GM19467 (cell line): ENCODE measurements at regions not wholly inside any gene's neighbourhood (a gene's known extent, or its start where the extent isn't known, plus 50 kb on each side); places are given as distances from the start of the nearest gene placed in this dataset.
"Not testable (repeated sequence)": the region's sequence is repeated elsewhere in the genome, so short reads cannot be mapped to it uniquely, and the experiment has no call there.

Source experiments
- ATAC-seq: cut with Tn5 transposase; IDR thresholded peaks from one replicate; pipeline ENCODE4 v1.9.1; 2021; ENCODE audit warnings: mild to moderate bottlenecking, moderate library complexity; ENCODE audit not compliant: unreplicated experiment

DNA sequence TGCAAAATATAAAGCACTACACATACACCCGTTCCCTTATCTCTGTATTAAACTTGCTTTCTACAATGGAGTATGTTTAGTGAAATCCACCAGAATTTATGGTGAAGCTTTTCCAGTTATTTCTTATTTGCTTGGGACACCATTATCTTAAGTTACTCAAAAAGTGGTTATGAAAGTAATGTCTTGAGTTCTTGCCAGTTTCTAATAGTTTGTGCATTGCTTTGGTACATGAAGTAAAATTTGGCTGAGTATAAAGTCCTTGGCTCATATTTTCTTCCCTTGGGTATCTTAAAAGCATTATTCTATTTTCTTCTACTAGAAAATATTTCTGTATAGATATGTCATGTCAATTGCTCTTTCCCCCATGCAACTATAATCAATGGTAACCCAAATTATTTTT lies 85.2 kb downstream of the POLR1F start:
- ATAC-seq: no peak

DNA sequence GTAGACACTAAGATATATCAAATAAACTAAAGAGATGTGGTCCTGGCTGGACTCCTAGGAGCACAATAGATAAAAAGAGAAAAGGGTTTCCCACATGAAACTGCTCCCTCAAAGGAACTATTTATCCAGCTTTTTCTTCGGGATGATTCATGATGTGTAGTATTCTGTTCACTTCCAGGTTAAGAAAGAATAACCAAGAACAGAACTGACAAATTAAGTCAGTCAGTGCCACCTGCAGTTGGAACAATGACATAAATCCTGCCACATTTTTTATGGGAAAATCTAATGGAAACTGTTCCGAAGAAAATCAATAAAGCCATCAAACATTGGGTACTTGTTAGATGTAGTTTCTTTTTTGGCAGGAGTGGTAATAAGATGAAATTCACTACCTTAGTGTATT lies 87.1 kb downstream of the POLR1F start:
- ATAC-seq: no peak

DNA sequence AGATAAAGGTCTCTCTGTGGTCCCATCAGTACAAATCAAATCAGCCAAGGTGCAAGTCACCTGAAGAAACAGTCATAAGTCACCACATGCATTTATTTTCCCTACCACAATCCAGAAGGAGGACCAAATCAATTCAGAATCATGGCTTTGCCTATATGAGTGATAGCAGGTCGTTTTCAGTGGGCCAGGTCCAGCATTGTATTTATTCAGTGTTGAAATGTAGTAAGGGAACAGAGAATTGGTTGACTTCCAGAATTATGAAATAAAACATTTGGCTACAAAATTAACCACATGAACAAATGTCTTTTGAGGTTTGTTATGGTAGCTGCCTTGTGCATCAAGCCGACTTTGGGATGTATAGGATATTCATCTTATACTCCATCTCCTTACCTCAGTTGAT lies 88.4 kb downstream of the POLR1F start:
- no peak for ATAC-seq

DNA sequence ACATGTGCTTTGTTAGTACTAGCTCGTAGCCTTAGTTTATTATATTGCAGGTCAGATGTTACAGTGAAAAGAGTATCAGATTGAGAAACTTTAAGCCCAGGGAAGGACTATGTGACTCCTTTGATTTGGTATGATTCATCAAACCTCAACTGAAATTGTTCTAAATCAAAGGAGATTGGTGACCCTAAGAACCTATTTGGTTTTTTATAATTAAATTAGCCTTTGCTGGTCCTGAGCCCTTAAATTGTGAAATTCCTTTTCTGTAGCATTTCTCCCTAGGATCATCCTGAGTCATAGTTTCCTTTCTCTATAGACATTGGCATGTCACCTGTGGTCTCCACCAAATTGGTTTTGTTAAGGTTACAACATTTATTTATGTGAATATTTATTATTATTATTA lies 89.7 kb downstream of the POLR1F start:
- no peak for ATAC-seq

DNA sequence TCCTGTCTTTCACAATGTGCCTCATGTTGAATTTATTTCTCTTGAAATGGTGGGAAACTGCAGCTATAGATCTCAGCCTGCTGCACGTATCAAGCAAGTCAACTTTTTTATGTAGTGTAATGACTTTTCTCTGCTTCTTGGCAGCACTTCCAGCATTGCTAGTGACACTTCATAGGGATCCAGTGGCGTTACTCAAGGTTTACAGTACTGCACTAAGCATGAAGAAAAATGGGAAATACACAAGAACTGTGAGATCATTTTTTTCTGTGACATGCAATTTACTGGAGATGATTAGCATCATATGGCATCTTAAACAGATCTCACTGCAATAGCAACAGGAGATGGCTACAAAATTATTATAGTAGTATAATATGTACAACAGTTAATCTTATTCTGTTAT lies 90.9 kb downstream of the POLR1F start:
- ATAC-seq: no peak

DNA sequence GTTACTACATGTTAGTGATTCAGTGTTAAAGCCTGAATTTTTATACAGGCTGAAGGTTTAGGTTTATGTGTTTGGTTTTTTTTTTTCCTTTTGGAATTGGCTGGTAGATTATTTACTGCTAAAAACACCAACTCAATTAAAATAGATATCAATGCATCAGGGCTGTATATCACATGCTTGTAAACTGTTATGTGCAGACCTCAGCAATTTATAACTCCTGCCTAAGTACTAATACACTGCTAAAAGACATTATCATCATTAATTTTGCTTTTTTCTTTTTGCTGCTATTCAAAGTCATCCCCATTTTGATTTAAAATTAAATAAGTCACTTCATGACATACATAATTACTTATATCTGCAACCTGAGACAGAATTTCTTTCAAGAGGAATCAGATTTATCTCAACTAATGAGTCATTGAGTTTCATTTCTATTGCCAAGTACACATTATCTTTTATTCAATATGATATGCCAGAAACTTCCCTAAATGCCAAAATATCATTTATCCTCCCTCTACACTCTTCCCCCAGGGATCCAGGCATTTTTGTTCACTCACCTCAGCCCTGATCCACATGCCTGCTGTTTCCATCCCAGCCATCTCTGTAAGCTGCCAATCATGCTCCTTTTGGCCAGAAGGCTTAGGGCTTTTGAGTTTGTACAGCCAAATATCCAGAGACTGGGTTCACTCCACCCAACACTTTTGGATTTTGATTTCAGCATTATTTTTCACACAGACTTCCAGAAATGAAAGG lies 98.5 kb downstream of the POLR1F start:
- ATAC-seq: no peak

DNA sequence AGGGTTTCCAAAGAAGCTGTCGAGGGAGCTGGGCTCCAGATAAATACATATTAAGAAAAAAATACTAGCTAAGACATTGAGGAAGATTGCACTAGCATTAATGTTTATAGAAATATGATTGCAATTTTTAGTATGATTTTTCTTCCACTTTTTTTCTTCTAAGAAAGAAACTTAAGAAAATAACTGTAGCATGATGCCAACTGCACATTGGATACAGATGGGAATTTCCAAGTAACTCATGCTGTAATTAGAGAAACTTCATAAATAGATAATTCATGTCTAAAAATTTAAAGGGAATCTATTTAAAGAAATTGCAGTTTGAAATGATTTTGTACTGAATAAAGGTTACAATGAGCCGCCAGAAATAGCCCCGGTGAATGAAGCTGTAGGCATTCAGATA lies 119.4 kb downstream of the POLR1F start:
- no peak for ATAC-seq

DNA sequence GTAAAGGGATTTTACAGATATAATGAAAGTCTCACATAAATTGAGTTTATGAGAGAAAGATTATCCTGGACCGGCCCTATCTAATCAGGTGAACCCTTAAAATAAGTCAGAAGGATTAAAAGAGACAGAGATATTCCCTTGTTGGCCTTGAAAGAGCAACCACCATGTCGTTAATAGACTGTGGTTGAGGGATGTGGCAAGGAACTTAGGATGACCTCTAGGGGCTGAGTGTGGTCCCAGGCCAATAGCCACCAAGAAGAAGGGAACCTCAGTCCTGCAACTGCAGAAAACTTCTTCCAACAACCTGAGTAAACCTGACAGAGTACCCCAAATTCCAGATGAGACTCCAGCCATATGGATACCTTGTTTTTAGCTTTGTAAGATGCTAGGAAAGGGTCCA lies 121.5 kb downstream of the POLR1F start:
- peak; percentile 77 for ATAC-seq

DNA sequence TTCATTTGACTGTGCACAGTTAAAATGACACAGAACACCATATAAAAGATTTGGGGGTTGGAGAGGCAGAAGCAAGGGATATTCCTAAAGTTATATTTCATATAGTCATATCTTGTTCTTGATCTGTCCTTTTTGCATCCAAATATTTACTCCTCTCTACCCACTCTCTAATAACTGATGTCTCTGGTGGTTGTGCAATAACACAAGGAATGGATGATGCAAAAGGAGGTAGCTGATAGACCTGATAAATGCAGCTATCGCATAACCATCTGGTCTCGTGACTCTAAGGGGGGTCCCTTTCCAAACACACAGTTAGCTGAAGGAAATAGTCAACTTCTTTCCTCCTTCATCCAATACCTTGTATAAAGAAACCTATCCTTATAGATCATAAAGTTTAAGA lies 123.1 kb downstream of the POLR1F start:
- ATAC-seq: no peak

DNA sequence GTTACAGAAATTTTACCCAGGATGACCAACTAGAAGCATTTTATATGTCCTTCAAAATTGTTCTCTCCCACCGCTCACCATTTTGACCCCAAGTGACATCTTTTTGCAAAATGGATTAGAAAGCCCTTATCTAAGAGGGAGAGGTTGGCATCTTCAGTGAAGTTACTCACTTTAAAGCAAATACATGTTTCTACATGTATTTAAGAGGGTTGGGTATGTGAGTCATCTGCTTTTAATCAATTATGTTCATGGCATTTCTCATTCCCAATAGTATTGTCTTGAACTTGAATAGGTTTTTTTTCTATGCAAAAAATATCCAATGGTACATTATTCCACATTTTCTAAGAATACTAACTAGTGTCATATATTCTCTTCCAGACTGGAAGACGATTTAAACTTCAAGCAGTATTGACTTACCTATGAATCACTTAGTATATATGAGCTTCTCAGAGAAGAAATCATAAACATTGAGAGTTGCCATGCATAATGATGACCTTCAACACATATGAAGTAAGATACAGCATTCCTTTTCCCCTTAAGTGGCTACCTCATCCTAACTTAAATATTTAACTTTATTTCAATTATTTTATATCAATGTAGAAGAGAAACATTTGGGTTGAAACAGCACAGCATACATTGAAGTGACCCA lies 132.8 kb downstream of the POLR1F start:
- ATAC-seq: no peak

DNA sequence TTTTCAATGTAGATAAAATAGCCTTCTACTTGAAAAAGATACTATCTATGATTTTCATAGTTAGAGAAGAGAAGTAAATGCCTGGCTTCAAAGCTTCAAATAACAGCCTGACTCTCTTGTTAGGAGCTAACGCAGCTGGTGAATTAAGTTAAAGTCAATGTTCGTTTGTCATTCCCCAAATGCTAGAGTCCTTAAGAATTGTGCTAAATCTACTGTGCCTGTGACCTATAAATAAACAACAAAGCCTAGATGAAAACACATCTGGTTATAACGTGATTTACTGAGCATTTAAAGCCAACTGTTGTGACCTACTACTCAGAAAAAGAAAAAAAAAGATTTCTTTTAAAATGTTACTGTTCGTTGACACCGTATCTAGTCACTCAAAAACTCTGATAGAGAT lies 134.7 kb downstream of the POLR1F start:
- ATAC-seq: no peak

DNA sequence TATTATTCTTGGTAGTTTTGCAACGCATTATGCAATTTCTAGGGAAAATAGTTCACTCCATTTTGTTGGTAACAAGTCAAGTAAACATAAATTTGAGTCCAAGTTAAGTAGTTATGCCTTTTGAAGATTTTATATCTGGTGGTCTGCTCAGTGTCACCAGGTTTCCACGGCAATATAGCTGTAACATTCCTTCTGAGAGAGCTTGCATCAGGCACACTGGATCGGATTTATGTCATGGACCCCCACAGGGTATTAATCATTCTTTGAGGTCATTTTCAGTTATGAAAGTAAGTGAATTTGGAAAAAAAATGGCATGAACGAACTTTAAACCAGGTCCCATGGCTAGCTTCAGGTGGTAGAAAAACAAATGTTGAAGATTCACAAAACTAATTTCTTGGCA lies 136.3 kb downstream of the POLR1F start:
- ATAC-seq: no peak

DNA sequence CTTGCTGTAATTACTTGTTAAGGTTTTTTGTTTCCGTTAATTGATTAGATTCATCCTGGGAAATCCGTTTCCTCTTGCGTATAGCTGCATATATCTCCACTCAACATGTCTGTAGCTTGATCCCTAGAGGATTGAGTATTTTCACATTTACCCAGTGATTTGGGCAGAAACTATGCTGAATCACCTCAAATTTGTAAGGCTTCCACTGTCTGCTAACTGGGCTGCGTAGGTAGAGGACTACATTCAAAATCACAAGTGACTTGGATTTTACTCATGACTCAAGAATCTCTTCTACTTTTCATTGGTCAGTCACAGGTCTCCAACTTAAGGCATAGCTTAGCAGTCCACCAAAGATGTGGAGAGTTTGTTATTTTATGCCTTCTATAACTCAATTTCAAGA lies 141.8 kb downstream of the POLR1F start:
- ATAC-seq: no peak

DNA sequence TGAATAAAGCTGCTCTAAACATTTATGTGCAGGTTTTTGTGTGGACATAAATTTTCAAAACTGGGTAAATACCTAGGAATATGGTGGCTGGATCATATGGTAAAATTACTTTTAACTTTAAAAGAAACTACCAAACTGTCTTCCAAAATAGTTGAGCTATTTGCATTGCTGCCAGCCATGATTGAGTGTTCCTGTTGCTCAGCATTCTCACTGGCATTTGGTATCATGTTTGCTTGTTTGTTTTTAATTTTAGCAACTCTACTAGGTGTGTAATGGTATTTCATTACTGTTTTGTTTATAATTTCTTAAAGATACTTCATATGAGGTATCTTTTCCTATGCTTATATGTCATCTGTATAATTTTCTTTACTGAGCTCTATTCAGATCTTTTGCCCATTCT lies 143.2 kb downstream of the POLR1F start:
- no peak for ATAC-seq

DNA sequence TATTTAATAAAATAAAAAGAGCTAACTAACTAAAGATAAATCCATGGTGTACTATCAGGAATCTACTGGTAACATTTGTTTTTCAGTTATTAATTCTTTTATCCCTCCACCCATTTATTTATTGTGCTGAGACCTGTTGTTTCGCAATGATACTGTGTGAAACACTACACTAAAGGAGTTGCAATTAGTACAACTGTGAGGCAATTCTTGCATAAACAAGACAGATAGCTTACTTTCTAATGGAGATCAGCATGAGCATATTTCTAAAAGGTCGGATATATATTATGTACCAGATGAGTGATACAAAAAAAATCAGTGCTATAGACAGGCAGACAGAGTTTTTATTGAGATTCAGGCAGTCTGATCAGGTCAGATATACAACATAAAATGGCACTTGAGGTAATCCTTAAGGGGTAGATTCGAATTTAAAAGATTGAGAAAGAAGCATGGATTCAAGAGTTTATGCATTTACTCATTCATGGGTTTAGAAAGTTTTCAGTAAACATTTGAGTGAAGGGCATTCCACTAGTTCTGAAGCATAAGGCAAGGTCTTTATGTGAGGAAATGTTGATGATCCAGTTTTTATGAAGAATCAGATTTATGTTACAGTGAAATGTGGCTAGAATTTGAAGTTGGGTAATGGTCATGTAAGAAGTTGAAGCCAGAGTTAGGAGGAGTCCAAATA lies 147.6 kb downstream of the POLR1F start:
- ATAC-seq: no peak

DNA sequence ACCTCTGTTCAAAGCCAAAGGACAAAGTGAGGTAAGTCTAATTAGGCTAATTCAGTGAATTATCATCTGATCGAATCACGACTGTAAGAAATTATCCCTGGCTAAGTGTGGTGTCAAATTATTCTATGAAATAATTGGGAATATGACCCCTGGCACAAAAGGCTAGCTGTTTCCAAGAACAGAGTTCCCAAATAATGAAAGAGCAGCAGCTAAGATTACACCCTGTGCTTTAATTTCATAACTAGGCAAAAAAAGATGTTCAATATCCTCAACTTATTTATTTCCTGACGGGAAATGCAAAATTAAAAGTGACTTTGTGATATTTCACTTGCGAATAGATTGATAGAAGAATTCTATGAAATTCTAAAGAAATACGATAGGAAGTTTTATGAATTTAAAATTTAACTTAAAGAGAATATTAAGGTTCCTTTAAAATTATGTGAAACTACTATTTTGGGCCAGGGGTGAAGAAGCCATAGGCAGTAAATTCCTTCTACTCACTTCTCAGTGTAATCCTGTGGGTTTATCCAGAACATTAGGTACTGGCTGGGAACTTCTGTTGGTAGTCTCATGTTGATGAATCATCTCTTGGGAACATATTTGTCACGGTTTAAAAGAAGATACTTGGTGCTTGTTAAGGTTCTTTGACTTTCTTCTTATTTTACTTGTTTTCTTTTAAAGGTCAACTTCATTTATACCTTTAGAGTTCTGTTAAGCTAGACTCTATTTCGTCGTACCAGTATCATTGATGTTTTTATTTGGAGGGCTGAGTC lies 148.5 kb downstream of the POLR1F start:
- no peak for ATAC-seq

DNA sequence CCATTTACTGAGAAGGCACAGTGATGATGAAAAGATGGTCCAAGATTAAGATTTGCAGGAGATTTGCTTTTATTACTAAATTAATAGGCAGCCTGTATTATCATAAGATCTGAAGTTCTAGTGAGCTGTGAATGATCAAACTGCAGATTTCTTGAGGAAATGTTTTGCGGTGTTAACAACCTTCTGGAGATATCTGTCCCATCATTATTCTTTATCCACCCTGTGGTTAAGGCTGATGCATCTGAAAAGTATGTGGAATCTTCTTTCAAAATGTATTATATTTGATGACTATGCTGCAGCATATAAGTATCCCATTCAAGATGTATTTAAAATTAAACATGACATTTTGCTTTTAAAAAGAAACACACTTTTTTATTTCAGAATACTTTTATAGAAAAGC lies 150.3 kb downstream of the POLR1F start:
- no peak for ATAC-seq

DNA sequence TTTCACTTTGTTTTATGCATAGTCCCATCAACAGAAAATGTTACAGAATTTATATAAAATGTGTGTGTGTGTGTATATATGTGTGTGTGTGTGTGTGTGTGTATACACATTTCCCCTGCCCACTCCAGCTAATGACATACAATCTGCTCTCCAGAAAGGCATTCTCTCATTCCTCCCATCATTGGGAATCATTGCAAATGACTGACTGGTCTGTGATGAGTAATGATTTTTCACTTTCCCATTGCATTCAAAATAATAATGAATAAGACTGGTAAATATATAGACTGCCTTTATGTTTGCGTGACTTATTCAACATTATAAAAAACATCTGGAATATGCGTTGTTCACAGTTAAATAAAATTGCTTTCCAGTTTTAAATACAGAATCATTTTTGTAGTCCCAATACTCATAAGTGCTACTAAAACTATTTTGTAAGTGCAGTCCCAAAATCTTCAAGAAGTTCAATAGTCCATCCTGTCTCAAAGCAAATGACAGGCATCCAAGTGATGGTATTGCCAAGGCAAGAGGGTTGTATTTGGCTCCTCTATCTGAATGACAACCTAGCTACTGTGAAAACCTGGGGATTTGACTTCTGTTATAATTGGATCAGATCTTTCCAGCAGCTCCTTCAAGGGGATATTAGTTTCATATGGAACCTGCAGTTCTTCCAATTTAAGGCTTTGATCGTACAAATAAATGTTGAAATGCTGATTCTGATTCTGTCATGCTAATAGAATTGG lies 150.9 kb downstream of the POLR1F start:
- no peak for ATAC-seq

DNA sequence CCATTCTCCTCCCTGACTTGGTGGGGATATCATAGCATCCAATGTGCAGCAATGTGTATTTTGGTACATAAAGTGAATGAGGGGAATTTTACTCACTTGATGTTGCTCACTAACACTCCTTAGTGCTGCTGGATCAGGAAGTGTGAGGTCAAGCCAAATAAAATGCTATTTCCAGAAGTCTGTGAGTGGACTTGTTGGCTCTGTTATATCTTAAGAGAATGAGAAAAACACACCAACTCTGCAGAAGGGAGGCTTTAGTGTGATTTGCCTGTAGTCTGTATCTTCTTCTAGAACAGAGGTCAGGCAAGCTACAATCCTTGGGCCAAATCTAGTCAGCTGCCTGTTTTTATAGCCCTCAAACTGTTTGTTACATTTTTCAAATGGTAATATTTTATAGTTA lies 154.3 kb downstream of the POLR1F start:
- ATAC-seq: no peak

DNA sequence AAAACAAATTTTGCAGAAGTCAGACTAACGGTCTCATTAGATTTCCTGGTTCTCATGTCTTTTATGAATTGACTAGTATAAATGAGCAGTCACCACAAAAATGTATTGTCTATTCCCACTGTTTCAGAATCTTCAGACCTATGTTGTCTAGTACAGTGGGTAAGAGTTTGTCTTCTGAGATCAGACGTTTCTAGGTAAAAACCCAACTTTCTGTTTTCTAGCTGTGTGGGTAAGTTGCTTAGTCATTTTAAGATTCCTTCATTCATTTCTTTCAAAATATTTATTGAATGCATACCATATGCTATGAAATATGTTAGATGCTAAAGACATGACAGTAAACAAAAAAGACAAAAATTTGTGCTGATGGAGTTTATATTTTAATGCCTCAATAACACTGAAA lies 156.3 kb downstream of the POLR1F start:
- ATAC-seq: no peak

DNA sequence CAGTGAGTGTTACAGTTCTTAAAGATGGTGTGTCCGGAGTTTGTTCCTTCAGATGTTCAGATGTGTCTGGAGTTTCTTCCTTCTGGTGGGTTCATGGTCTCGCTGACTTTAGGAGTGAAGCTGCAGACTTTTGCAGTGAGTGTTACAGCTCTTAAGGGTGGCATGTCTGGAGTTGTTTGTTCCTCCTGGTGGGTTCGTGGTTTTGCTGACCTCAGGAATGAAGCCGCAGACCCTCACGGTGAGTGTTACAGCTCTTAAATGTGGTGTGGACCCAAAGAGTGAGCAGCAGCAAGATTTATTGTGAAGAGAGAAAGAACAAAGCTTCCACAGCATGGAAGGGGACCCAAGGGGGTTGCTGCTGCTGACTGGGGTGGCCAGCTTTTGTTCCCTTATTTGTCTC lies 159.6 kb downstream of the POLR1F start:
- ATAC-seq: not testable (repeated sequence)
